ENCODE measurements at regions not wholly inside any gene's neighbourhood (a gene's known extent, or its start where the extent isn't known, plus 50 kb on each side); places are given as distances from the start of the nearest gene placed in this dataset.

- no peak for TF ChIP-seq CTCF (IDR thresholded peaks at IDR 0.05)
- no peak for TF ChIP-seq POLR2A (IDR thresholded peaks at IDR 0.05)
Observed at GRCh38 chr7:106185719-106186118, 73.6 kb upstream of the SYPL1 start.
